ENCODE measurements at regions not wholly inside any gene's neighbourhood (a gene's known extent, or its start where the extent isn't known, plus 50 kb on each side); places are given as distances from the start of the nearest gene placed in this dataset.
A peak's percentile ranks its signal among the peaks of the same experiment; 100 is the strongest.

GRCh38 chr4:125008676-125009075 is 296.1 kb upstream of the ANKRD50 start:
- H3K4me1 Mint-ChIP-seq (ENCODE audit: low read depth) = no peaks in the 10 kb centered on the region
- no peak overlapping the region for H3K4me3 Mint-ChIP-seq (ENCODE audit: low read depth)
- H3K9me3 Mint-ChIP-seq (ENCODE audit: low read depth) = peaks cover 8% of the 10 kb centered on the region
- no peaks in the 10 kb centered on the region for H3K27me3 Mint-ChIP-seq
- H3K27ac Mint-ChIP-seq = no peak overlapping the region
- DNase-seq (ENCODE audit: low spot score, unreplicated experiment) = no peak
- no peak for TF ChIP-seq CTCF (IDR thresholded peaks at IDR 0.05; ENCODE audit: unreplicated experiment)
- peaks cover 4% of the 10 kb centered on the region for H3K36me3 Mint-ChIP-seq (ENCODE audit: insufficient read depth)

- Mint-ChIP-seq H3K27ac (no peak overlapping the region), H3K27me3 (no peaks in the 10 kb centered on the region), H3K36me3 (ENCODE audit: insufficient read depth) (peaks cover 4% of the 10 kb centered on the region), H3K4me3 (ENCODE audit: low read depth) (no peak overlapping the region), H3K9me3 (ENCODE audit: low read depth) (peaks cover 8% of the 10 kb centered on the region), H3K4me1 (ENCODE audit: low read depth) (no peaks in the 10 kb centered on the region)
- no peak for TF ChIP-seq CTCF (IDR thresholded peaks at IDR 0.05; ENCODE audit: unreplicated experiment)
- no peak for DNase-seq (ENCODE audit: low spot score, unreplicated experiment)
Measured at GRCh38 chr4:125004676-125005075, 292.1 kb upstream of the ANKRD50 start.

GRCh38 chr4:125003840-125004239 is 291.3 kb upstream of the ANKRD50 start:
- Mint-ChIP-seq H3K4me1 (ENCODE audit: low read depth) (no peaks in the 10 kb centered on the region), H3K4me3 (ENCODE audit: low read depth) (no peak overlapping the region), H3K27me3 (no peaks in the 10 kb centered on the region), H3K27ac (no peak overlapping the region), H3K36me3 (ENCODE audit: insufficient read depth) (peaks cover 4% of the 10 kb centered on the region), H3K9me3 (ENCODE audit: low read depth) (peaks cover 8% of the 10 kb centered on the region)
- no peak for DNase-seq (ENCODE audit: low spot score, unreplicated experiment)
- no peak for TF ChIP-seq CTCF (IDR thresholded peaks at IDR 0.05; ENCODE audit: unreplicated experiment)

GRCh38 chr4:124997991-124998390 is 285.5 kb upstream of the ANKRD50 start:
- TF ChIP-seq CTCF (IDR thresholded peaks at IDR 0.05; ENCODE audit: unreplicated experiment) = no peak
- Mint-ChIP-seq H3K36me3 (ENCODE audit: insufficient read depth) (no peaks in the 10 kb centered on the region), H3K27ac (no peak overlapping the region), H3K9me3 (ENCODE audit: low read depth) (no peaks in the 10 kb centered on the region), H3K4me3 (ENCODE audit: low read depth) (no peak overlapping the region), H3K4me1 (ENCODE audit: low read depth) (peaks cover 13% of the 10 kb centered on the region), H3K27me3 (no peaks in the 10 kb centered on the region)
- no peak for DNase-seq (ENCODE audit: low spot score, unreplicated experiment)

GRCh38 chr4:124997124-124997523 is 284.6 kb upstream of the ANKRD50 start:
- no peaks in the 10 kb centered on the region for H3K27me3 Mint-ChIP-seq
- peak overlapping the region; percentile 65 for H3K27ac Mint-ChIP-seq
- H3K4me3 Mint-ChIP-seq (ENCODE audit: low read depth) = no peak overlapping the region
- H3K9me3 Mint-ChIP-seq (ENCODE audit: low read depth) = no peaks in the 10 kb centered on the region
- peaks cover 13% of the 10 kb centered on the region for H3K4me1 Mint-ChIP-seq (ENCODE audit: low read depth)
- no peak for TF ChIP-seq CTCF (IDR thresholded peaks at IDR 0.05; ENCODE audit: unreplicated experiment)
- no peak for DNase-seq (ENCODE audit: low spot score, unreplicated experiment)
- no peaks in the 10 kb centered on the region for H3K36me3 Mint-ChIP-seq (ENCODE audit: insufficient read depth)
